ENCODE measurements at regions not wholly inside any gene's neighbourhood (a gene's known extent, or its start where the extent isn't known, plus 50 kb on each side); places are given as distances from the start of the nearest gene placed in this dataset.

DNA sequence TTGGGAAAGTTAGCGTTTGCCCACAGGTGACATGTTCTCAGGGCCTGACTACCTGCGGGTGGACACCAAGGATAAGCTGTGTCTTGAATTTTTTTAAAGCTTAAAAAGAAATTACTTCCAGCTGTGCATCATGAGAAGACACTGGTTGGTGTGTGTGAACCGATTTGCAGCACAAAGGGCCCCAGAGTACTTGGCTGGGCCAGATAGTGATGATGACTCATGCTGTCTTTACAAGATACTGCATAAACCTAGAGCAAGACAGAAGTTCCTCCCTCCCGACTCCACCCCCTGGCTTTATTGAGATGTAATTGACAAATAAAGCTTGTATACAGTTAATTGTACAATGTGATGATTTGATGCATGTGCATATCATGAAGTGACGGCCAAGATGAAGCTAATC lies 212.8 kb downstream of the NXNL2 start:
- no peak for TF ChIP-seq TCF12 (IDR thresholded peaks at IDR 0.05; ENCODE audit: low read depth, low read length)
- TF ChIP-seq CTCF (IDR thresholded peaks at IDR 0.05; ENCODE audit: control extremely low read depth in 1 of 3, insufficient read depth in 1 of 3, low read depth in 1 of 3, low read length in 3 of 3), result no peak
- TF ChIP-seq CBX8 (IDR thresholded peaks at IDR 0.05; ENCODE audit: borderline replicate concordance, low read depth, low read length), result no peak
- no peak for TF ChIP-seq POLR2A (IDR thresholded peaks at IDR 0.05; ENCODE audit: control extremely low read depth in 1 of 2, low read depth in 2 of 2, low read length in 2 of 2)
- TF ChIP-seq POLR2AphosphoS5 (IDR thresholded peaks at IDR 0.05; ENCODE audit: low read depth, low read length), result no peak
- TF ChIP-seq TAF1 (IDR thresholded peaks at IDR 0.05; ENCODE audit: low read depth, low read length), result no peak
- no peak for TF ChIP-seq ZNF274 (IDR thresholded peaks at IDR 0.05; ENCODE audit: borderline replicate concordance, extremely low read depth, low read length)
- TF ChIP-seq CHD2 (IDR thresholded peaks at IDR 0.05; ENCODE audit: low read length), result no peak
- no peak for TF ChIP-seq GABPA (IDR thresholded peaks at IDR 0.05; ENCODE audit: borderline replicate concordance, insufficient read depth, low read length)
- no peak for TF ChIP-seq RBBP5 (IDR thresholded peaks at IDR 0.05; ENCODE audit: borderline replicate concordance, low read depth, low read length)
- TF ChIP-seq USF2 (IDR thresholded peaks at IDR 0.05; ENCODE audit: low read length), result no peak

Measured in H1 (cell line).